Gastroesophageal sphincter (tissue), 4 donors: ENCODE measurements at regions not wholly inside any gene's neighbourhood (a gene's known extent, or its start where the extent isn't known, plus 50 kb on each side); places are given as distances from the start of the nearest gene placed in this dataset.

Experiments used
- ATAC-seq: fragments of 150-250 bp; one replicate; pipeline ENCODE4 v1.9.1; 2016; ENCODE audit warnings: mild to moderate bottlenecking, moderate library complexity
- H3K27ac ChIP-seq, 4 donors: fragments of 200-600 bp; sonication (generic) in 3 of 4; 1 replicate in 3 of 4; 2 replicates in 1 of 4; pipeline ENCODE4 v1.5.1; 2016 to 2019
- H3K27me3 ChIP-seq: fragments of 200-600 bp; sonication (generic); one replicate; pipeline ENCODE4 v1.5.1; 2019
- H3K36me3 ChIP-seq, 2 donors: fragments of 200-600 bp; sonication (generic); one replicate each; pipeline ENCODE4 v1.5.1; 2019; ENCODE audit warnings: control low read depth in 1 of 2
- H3K4me1 ChIP-seq, 3 donors: fragments of 200-600 bp; sonication (generic); 1 replicate in 2 of 3; 2 replicates in 1 of 3; pipeline ENCODE4 v1.5.1; 2016 to 2019; ENCODE audit warnings: control low read depth in 2 of 3
- H3K4me3 ChIP-seq, 2 donors: fragments of 200-600 bp; sonication (generic); one replicate each; pipeline ENCODE4 v1.5.1; 2019; ENCODE audit warnings: mild to moderate bottlenecking in 1 of 2, moderate library complexity in 1 of 2
- H3K9me3 ChIP-seq, 3 donors: fragments of 200-600 bp; sonication (generic); one replicate each; pipeline ENCODE4 v1.5.1; 2017 to 2019; ENCODE audit warnings: control low read depth in 2 of 3
- EP300 ChIP-seq: sonication (generic); formaldehyde crosslinking; IDR thresholded peaks from one replicate; pipeline ENCODE4 v1.6.1; 2017; ENCODE audit warnings: antibody characterized with exemption, mild to moderate bottlenecking
- POLR2A ChIP-seq, 2 donors: fragments of 450-650 bp; IDR thresholded peaks; one replicate each; pipeline ENCODE4 v1.6.1; 2017; ENCODE audit warnings: antibody characterized with exemption in 2 of 2, mild to moderate bottlenecking in 2 of 2, moderate library complexity in 1 of 2
- POLR2AphosphoS5 ChIP-seq: sonication (generic); formaldehyde crosslinking; IDR thresholded peaks from one replicate; pipeline ENCODE4 v1.6.1; 2017; ENCODE audit warnings: antibody characterized with exemption
- WGBS, 2 donors: methylation state at CpG; one replicate each; pipeline ENCODE4 v1.1.5; 2018; ENCODE audit warnings: low coverage in 1 of 2; 5-methylcytosine and 5-hydroxymethylcytosine counted together
- TF ChIP-seq, protein P1 (sequence below), 4 experiments: fragments of 200-600 bp in 2 of 4; fragments of 450-650 bp in 2 of 4; sonication (generic) in 1 of 4; IDR thresholded peaks; one replicate each; pipeline ENCODE4 v1.5.1; 2017 to 2019; ENCODE audit warnings: antibody characterized with exemption in 4 of 4, mild to moderate bottlenecking in 2 of 4, moderate library complexity in 2 of 4

DNA sequence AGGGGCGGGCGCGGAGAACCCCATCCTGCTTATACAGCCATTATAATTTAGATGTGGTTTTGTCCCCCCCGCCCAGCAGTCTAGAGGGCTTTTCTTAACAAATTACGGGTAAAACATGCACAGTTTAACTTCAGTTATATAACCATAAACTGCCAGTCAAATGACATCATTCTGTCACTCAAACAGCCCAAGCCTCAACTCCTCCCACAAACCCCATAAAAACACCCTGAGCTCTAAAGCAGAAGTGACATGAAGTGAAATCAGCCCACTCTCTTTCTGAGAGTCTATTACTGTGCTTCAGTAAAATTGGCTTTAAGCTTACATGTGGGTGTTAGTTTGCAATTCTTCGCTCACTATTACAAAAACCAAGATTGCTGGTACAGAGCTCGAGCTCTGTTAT lies 705.1 kb upstream of the GCFC2 start:
- Histone ChIP-seq H3K9me3 (no peaks in the 10 kb centered on the region), H3K36me3 (no peaks in the 10 kb centered on the region), H3K27ac (no peak overlapping the region), H3K4me3 (no peak overlapping the region), H3K4me1 (no peaks in the 10 kb centered on the region), H3K27me3 (no peaks in the 10 kb centered on the region)
- no peak for ATAC-seq
- TF ChIP-seq EP300 (no peak), POLR2AphosphoS5 (no peak), POLR2A (IDR thresholded peaks at IDR 0.05) (no peak)
- TF ChIP-seq, protein P1, sequence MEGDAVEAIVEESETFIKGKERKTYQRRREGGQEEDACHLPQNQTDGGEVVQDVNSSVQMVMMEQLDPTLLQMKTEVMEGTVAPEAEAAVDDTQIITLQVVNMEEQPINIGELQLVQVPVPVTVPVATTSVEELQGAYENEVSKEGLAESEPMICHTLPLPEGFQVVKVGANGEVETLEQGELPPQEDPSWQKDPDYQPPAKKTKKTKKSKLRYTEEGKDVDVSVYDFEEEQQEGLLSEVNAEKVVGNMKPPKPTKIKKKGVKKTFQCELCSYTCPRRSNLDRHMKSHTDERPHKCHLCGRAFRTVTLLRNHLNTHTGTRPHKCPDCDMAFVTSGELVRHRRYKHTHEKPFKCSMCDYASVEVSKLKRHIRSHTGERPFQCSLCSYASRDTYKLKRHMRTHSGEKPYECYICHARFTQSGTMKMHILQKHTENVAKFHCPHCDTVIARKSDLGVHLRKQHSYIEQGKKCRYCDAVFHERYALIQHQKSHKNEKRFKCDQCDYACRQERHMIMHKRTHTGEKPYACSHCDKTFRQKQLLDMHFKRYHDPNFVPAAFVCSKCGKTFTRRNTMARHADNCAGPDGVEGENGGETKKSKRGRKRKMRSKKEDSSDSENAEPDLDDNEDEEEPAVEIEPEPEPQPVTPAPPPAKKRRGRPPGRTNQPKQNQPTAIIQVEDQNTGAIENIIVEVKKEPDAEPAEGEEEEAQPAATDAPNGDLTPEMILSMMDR (IDR thresholded peaks at IDR 0.05): no peak
- WGBS, 2 donors: 82 to 84% methylated on average over 3 to 4 of the region's 7 CpGs

DNA sequence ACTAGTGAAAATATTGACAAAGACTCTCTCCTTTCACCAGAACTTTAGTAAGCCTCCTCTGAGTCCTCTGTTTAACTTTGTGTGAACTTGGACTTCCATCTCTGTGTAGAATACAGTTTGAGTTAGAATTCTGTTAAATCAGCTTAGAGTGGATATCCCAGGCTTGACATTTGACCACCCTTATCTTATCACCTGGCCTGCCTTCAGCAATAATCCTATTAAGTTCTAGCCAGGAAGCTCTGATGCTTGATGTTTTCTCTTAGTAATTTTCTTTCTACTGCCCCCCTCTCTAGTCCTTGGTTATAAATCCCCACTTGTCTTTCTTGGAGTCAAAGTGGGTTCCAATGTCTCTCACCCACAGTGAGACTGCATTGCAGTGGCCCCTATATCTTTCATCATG lies 702.7 kb upstream of the GCFC2 start:
- Histone ChIP-seq H3K27ac (no peak overlapping the region), H3K9me3 (no peaks in the 10 kb centered on the region), H3K4me3 (no peak overlapping the region), H3K27me3 (no peaks in the 10 kb centered on the region), H3K36me3 (no peaks in the 10 kb centered on the region), H3K4me1 (no peaks in the 10 kb centered on the region)
- ATAC-seq: no peak
- TF ChIP-seq POLR2AphosphoS5 (no peak), EP300 (no peak), POLR2A (IDR thresholded peaks at IDR 0.05) (no peak)
- TF ChIP-seq, protein P1 (IDR thresholded peaks at IDR 0.05): no peak

DNA sequence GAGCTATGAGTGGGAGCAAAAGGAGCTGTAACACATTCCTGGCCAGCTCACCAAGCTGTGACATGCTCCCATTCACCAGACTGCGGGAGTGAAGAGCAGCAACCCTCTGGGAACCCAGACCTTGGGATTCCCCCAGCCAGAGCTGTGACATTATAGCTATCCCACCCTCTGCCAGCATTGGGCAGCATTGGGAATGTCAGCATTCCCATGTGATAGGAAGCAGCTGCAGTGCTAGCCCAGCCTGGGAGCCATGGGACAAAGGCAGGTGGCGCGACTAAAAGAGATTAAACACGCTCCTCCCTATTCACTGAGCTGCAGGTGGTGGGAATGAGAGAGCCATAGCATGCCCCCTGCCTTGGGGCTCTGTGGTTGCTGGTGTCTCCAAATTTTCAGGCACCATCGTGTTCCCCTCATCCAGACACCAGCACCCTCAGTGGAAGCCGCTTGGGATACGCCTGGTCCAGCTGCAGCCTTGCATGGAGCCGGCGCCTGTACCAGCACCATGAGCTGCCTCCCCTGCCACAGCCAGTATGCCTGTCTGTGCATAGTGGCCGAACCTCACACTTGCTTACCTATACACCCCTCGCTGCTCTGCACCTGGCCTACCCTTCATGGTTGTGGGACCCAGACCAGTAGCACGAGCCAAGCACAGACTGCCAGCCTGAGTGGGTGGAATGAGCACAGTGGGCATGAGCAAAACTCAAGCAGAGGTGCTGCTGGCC lies 695.6 kb upstream of the GCFC2 start:
- Histone ChIP-seq H3K4me3 (no peak overlapping the region), H3K36me3 (no peaks in the 10 kb centered on the region), H3K27me3 (no peaks in the 10 kb centered on the region), H3K27ac (no peak overlapping the region), H3K4me1 (no peaks in the 10 kb centered on the region), H3K9me3 (no peaks in the 10 kb centered on the region)
- WGBS, 2 donors: 90 to 100% methylated on average over 3 to 5 of the region's 12 CpGs
- no peak for ATAC-seq
- TF ChIP-seq, protein P1 (IDR thresholded peaks at IDR 0.05): no peak
- TF ChIP-seq POLR2A (IDR thresholded peaks at IDR 0.05) (no peak), EP300 (no peak), POLR2AphosphoS5 (no peak)

DNA sequence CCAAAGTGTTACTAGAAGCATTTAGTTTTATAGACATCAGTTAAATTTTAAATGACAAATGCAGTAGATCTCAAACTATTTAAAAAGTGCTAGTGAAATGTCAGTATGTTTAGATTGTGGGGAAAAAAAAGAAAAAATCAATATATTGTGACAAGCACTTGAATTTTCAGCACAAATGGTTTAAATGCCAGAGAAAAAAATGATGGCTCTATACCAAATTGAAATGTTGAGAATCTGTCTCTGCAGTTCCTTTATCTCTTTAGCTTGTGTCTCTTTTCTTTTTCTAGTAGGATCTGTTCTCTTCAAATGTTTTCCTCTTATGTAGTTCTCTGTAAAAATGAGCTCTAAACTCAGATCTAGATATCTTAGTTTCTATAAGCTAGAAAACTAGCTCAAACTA lies 682.6 kb upstream of the GCFC2 start:
- Histone ChIP-seq H3K9me3 (no peaks in the 10 kb centered on the region), H3K4me1 (no peaks in the 10 kb centered on the region), H3K36me3 (no peaks in the 10 kb centered on the region), H3K4me3 (no peak overlapping the region), H3K27ac (no peak overlapping the region), H3K27me3 (no peaks in the 10 kb centered on the region)
- no peak for ATAC-seq
- TF ChIP-seq, protein P1 (IDR thresholded peaks at IDR 0.05): no peak
- TF ChIP-seq POLR2AphosphoS5 (no peak), EP300 (no peak), POLR2A (IDR thresholded peaks at IDR 0.05) (no peak)

DNA sequence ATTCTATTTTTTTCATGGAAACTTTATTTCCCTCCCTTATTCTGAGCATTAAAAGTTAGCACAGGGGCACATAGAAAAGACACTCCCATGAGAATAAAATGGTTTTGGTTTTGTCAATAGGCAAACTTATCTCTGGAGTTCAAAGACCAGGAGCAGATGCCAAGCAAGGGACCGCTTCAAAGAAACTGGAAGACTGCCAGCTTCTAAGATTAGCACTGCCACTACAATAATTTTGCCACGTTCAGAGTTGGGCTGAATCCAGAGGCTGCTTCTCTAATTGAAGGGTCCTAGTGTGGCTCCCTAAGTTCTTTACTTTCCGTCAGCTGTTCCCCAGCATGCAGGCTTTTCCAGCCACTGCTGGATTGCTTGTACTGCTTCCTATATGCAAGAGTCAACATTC lies 681.0 kb upstream of the GCFC2 start:
- H3K4me3 ChIP-seq: no peak overlapping the region
- H3K27ac ChIP-seq: no peak overlapping the region
- no peak for TF ChIP-seq POLR2AphosphoS5
- TF ChIP-seq, protein P1 (IDR thresholded peaks at IDR 0.05): no peak
- TF ChIP-seq POLR2A (IDR thresholded peaks at IDR 0.05): no peak
- no peak for TF ChIP-seq EP300
- no peaks in the 10 kb centered on the region for H3K27me3 ChIP-seq
- H3K9me3 ChIP-seq: no peaks in the 10 kb centered on the region
- H3K4me1 ChIP-seq: no peaks in the 10 kb centered on the region
- no peak for ATAC-seq
- no peaks in the 10 kb centered on the region for H3K36me3 ChIP-seq
- WGBS, 2 donors: 13% methylated on average over 1 of the region's 3 CpGs; no CpG with 5 or more reads in 1 of the 2 donors
